Ramos (cell line): ENCODE measurements at regions not wholly inside any gene's neighbourhood (a gene's known extent, or its start where the extent isn't known, plus 50 kb on each side); places are given as distances from the start of the nearest gene placed in this dataset.

Experiments used
- in situ Hi-C: fragments of 300-500 bp; cut with MboI; formaldehyde crosslinking; loops from one replicate; pipeline ENCODE4 v1.14.3; 2022; ENCODE audit warnings: low sequenced_read_pairs; ENCODE audit not compliant: unreplicated experiment

DNA sequence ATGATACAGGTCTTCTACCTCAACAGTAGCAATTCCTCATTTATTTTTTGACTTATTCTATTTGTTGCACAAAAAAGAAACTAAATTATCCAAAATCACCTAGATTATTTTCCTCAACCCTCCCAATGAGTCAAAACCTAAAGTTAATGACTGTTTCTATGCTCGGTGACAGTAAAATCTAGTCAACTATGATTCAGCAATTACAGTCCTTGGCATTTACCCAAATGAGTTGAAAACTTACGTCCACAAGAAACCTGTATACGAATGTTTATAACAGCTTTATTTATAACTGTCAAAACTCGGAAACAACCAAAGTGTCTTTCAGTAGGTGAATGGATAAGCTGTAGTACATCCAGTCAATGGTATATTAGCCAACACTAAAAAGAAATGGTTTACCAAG is 439.3 kb downstream of the CBLN2 start:
- in situ Hi-C loops, result no loop called here

DNA sequence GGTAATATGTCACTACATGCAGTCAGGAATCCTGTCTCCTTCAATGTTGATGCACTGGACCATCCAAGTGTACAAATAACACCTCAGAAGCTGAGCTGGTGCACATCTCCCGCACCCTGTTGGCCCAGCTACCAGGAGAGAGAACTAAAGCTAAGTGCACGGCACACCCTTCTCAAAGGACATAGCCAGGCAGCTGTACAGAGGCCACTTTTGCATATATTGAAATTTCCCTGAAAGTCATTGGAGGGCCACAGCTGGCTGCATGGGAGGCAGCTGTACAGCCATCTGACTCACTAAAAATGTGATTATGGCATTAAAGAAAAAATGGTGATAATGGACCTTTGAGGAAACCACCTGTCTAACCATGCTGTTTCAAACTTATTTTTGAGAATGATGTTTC is 441.7 kb downstream of the CBLN2 start:
- in situ Hi-C loops, result no loop called here

DNA sequence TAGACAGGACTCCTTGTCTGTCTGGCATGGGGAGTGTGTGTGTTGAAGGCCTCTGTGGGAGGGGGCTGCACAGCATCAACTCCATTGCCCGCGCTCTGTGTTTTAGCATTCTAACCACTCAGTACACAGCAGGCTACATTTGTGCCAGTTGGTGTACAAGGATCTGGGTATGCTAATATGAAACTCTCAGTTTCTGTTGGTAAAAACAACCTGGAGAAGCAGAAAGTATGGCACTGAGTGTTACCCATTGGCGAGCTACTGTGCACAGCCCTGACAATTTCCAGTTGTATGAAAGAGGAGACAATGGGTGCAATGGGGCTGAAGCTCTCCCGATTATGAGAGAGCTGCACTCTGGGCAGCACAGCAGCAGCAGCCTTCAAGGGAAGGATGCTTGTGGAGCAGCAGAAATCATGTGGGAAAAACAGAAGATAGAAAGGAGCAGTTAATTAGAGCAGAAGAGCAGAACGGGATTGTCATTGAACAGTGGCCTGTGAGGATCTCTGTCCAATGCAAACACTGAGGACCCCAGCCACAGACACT is 443.6 kb downstream of the CBLN2 start:
- in situ Hi-C loops, result no loop called here

DNA sequence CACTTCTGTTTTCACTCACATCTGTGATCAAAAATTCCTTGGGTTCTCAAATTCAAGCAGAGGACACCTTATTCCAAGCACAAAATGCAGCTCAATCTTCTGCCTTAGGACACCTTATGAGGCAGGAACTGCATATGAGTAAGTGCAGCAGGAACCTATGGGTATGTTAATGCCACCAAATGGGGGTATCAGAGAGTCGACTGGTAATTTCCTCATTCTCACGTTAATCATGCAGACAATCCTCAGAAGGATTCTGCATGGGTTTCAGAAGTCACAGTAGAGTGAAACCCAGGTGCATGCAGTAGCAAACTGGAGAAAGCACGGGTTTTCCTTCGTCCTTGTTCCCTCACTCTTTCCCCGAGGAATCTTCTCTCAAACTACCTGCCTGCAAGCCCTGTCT is 452.8 kb downstream of the CBLN2 start:
- in situ Hi-C loops, result no loop called here

DNA sequence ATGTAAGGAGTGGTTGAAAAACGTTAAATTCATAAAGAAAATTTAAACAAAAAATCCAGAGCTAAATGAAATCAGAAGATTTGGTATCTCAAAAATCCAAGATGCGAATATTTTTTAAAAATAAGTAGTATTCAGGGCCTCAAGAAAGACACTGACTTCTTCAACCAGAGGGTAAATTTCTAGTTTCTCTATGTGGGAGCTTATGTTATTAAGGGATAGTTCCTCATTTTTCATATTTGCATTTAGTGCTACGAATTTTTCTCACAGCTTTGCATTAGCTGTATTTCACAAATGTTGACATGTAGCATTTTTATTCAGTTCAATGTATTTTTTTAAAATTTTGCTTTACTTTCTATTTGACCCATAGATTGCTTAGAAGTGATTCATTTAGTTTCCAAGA is 454.7 kb downstream of the CBLN2 start:
- in situ Hi-C loops, result no loop called here

DNA sequence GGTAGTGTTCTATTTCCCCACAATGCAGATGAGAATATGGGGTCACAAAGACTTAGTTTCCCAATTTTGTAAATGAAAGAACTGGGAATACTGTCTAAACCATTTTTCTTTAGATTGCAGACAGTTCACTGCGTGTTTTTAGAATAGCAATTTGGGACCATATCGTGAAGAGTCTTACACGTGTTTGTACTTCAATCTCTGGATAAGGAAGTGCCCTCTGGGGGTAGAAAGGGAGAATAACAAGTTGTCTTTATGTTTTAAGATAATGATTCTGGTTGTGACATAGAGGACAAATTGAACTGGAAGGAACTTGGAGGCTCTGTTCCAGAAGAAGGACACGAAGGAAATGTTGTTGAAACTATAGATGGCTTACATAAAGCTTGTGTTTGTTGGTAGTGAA is 457.7 kb downstream of the CBLN2 start:
- in situ Hi-C loops, result no loop called here

DNA sequence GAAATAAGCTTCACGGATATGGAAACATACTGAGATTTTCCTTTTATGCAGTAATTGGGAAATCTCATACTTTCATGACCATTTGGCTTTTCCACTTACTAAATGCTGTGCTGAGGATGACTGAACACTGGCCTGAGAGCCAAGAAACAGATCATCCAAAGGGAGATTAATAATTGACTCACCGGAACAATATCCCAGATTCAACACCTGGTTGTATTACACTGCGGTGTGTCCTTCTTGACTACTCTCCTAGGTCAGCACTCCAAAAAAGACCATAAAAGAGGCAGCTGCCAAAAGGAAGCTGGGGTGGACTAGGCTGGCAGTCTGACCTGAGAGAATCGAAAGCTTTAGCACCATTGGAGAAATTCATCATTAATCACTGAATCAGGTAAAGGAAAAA is 469.1 kb downstream of the CBLN2 start:
- in situ Hi-C loops, result no loop called here

DNA sequence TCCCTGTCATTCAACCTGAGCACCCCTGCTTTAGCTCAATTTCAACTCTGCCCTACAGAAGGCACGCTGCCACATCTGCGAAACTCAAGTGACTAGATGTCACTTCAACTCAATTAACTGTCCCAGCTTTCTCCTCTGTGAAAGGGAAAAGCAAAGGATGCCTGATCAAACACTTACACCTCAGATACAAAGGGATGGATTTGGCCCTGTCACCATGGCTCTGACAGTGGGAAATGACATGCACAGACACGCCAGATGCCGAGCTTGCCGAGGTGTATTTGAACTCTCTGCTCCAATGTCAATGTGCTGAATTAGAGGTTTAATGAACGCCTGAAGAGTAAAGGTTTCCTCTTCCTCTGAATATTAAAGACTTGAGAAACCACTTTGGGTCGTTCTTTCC is 481.1 kb downstream of the CBLN2 start:
- in situ Hi-C loops, result no loop called here

DNA sequence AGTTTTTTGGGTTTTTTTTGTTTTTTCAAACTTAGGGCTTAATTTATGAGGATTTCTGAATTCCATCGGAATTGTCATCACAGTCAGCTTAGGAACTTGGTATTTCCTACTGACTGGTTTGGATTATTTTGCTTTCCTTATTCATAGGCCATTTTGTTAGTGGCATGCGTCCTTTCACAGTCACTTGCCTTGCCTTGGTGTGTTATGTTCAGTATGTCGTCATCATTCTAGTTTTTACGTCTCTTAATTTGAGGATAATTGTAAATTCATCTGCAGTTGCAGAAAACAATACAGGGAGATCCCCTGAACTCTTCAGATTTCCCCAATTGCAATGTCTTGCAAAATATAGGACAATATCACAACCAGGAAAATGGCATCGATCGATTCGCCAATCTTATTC is 485.3 kb downstream of the CBLN2 start:
- in situ Hi-C loops, result no loop called here

DNA sequence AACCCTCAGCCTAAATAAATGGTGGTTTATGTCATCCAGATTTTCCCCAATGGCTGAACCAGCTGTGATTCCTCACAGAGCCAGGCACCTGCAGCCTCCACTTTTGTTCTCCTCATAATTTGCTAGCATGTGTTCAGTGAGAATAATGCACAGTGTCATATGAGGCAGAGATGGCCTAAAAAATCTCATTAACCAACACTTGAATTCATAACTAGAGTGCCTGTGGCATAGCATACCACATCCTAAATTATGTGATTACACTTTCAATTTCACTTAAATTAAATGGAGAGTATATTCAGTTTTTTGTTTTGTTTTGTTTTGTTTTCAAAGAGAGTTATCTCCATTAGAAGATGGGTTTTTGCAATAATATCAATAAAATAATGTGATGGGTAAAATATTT is 488.0 kb downstream of the CBLN2 start:
- in situ Hi-C loops, result no loop called here

DNA sequence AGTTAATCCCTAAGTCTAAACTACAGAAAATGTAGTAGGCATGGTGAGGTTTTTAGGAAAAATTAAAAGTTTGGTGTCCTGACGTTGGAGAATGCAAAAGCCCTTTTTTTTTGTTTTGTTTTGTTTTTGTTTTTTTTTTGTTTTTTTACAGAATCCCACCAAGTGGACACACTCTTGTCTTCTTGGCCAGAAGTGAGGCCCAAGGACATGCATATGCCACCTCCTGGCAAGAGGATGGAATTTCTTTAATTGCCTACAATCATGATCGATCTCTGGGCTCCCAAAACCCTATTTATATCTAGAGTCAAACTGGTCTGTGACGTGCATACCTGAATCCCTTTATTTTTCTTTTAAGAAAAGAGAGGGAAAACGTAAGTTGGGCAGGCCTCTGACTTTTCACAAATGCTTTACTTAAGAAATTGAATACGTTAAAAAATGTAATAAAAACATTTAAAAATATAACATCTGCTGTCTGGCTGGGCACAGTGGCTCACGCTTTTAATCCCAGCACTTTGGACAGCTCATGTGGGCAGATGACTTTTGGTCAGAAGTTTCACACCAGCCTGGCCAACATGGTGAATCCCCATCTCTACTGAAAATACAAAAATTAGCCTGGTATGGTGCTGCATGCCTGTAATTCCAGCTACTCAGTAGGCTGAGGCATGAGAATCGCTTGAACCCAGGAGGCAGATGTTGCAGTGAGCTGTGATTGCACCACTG is 502.7 kb downstream of the CBLN2 start:
- in situ Hi-C loops, result no loop called here

DNA sequence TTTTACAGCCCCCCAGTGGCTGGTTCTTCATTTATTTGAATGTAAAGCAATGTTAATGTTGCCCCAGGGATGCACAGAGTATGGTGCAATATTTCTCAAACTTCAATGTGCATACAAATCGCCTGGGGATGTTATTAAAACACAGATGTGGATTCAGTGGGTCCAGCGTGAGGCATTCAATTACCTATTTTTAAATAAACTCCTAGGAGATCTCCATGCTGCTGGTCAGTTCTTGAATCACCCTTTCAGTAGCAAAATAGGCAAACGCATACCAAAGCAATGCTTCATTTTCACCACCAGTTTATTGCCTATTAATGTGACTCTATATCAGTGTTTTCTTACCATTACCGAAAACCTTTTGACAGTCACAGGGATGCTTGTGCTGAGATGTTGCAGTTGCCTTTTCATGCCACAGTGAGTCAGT is 530.7 kb downstream of the CBLN2 start:
- in situ Hi-C loops, result no loop called here

DNA sequence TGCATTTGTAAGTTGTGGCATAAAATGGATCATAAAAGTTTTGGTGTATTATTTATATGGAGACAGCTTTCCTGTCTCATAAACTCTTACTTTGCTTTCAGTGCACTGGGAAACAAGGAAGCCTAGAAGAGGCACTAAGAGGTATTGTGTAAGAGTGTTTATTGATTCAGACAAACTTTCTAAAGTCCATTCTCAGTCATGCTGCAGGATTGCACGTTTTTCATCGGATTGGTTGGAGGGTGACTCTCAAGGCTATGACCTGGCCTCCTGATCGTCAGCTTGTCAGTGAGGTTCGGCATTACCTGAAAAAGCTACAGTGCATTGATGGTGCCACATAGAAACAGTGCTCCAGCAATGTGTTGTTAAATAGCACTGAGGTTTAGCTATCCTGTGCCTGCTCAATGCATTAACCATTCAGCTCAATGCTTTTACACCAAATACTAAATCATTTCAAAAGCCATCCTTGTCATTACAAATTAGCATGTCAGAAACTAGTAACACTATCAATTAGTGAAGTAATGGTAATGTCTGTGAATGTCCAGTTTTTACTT is 545.5 kb downstream of the CBLN2 start:
- in situ Hi-C loops, result no loop called here

DNA sequence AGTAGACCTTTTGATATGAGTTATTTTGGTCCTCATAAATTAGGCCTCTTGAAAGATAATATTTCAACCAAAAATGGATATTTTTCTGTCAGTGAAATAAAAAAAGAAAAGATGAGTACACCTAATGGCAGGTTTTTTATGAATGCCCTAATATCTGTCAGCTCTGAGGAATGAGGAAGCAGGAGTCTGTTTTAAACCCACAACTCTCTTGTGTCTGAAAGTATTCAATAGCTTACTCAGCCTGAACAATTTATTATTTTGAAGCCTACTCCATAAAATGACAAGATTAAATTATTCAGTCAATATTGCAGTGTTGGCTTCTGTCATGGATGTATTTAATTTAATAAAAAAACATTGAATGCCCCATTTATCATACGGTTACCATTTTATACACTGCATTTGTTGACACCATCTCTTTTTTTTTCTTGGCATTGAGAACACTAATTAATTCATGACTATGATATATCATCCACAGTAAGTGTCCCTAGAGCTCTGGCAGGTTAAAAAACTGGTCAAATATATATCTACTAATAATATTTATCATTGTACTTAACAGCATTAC is 548.2 kb downstream of the CBLN2 start:
- in situ Hi-C loops, result no loop called here

DNA sequence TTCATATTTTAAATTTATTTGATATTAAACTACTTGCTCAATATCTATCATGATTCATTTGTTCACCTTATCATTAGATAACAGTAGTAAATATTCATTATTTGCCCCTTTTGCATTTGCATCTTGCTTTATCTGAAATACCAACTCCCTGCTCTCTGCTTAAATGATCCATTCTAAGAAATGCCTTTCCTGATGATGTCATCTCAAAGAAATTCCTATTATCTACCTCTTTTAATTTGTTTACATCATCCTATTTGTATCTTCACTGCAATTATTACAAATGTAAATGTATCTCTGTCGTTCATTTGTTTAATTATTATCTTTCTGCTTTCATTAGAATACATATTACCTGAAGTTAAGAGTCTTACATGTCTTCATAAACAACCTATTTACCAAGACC is 549.9 kb downstream of the CBLN2 start:
- in situ Hi-C loops, result no loop called here

DNA sequence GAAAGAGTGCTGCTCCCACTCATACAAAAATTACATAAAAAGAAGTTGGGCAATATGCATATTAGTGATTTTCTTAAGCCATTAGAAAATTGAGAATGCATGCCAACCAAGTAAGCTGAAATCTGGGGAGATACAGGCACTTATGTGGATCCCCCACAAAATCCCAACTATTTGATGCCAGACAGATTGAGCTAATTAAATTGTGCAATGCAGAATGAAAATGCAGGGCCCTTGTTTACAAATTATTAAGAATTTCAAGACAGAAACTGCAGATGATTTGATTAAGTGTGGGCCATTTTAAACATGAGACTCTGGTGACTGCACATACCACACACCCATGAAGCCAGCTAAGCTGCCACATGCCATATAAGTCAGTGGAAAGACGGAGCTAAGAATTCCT is 554.5 kb downstream of the CBLN2 start:
- in situ Hi-C loops, result no loop called here

DNA sequence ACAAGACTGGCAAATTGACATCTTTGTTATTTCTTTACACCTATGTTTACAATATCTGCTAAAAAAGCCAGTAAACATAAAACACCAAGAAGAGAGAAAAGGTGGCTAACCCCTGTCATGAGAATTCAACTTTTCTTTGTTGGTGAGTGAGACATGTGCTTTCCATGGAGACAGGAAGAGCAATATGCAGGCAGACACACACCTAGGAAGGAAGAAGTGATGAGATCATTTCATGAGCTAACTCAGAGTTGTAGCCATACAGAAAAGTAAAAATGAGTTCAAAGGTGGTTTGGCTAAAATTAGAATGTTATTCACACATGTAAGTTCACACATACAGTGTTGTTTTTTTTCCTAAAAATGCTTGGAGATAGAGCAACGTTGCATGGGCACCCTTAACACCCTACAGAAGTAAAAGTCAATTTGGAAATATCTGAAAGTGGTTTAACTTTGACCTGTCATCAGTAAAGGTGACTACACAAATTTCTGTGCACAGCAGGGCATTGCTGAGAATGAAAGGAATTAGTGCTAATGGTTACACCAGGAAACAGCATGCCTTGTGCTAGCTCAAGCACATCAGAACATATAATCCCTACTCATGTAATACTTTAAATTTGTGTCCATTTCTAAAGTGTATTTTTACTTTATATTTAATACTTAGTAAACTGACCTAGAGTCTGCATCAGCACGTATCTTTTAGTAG is 557.6 kb downstream of the CBLN2 start:
- in situ Hi-C loops, result no loop called here

DNA sequence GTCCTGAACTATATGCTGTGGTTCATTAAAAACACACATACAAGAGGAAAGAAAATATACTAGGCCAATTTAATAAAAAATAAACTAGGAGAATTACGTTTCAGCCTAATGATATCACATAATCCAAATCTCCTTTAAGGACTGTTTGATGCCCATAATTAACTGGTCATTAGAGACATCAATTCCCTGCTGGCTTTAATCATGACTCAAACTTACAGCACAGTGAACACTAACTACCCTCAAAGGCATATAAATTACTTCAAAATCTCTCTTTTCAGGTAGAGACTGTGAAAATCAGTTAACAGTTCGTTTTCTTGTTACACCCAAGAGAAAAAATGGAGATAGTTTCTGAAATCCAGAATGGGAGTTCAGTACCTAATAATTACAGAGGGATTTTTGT is 567.4 kb downstream of the CBLN2 start:
- in situ Hi-C loops, result no loop called here

DNA sequence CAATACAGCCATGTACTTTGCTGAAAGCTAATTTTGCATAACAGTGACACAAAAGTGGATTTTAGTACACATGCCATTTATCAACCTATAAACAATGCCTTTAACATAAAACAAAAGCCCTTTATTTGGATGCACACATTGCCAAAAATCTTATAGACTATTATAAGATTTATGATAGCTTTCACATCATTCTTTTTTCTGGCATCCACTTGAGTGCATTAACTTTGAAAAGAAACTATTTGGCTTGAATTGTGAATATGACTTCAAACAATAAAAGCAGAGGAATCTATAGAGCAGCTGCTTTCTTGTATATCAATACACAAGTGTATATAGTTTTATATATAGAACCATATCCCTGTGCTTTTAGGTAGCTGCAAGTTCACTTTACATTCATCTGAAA is 577.4 kb downstream of the CBLN2 start:
- in situ Hi-C loops, result no loop called here

DNA sequence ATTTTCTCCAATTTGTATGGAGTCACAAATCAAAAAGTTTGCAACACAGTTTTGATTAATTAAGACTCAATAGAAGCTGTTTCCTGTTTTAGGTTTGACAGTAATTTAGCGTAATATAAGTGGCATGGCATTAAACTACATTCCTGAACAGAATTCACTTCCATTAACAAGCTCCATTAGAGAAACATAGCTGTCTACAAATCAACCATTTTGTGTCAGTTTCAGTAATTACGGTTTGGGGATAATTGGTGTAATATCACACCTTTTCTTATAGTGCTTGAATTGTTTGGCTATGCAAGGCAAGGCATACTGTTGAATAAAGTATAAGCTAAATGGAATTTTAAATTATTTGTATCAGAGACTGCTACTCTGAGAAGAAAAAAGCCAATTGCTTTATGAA is 585.5 kb downstream of the CBLN2 start:
- in situ Hi-C loops, result no loop called here

DNA sequence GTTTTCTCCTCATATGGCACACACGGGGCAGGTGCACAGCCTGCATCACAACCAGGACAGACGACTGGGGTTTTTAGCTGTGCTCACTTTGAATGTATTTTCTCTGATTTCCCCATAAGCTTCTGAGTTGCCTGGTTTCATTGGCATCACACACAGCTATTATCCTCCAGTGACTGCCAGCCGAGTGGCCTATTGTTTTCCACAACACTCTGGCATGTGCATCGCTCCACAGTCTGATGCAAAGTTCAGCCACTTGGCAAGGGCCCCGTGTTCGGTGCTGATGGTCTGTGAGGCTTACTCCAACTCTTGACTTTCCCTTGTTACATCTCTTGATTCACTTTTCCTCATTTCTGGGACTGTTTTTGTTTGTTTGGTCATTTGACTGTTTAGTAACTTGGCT is 593.1 kb downstream of the CBLN2 start:
- in situ Hi-C loops, result no loop called here
